ENCODE measurements at regions not wholly inside any gene's neighbourhood (a gene's known extent, or its start where the extent isn't known, plus 50 kb on each side); places are given as distances from the start of the nearest gene placed in this dataset.

DNA sequence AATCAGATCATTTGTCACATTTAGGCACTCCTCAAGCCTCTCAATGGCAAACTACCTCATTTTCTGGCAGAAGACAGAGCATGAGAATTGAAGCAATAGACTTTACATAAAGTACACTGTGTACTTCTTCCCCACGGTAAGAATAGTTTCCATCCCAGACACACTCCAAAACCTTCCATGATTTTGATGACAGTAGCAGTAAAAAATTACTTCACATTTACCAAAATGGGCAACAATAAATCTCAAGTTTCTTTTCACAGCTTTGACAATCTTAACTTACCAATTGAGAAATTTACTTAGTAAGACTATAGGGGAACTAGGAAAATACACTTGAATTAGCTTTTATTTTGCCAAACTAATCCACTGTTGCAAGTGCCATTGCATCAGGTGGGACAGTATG is 353.8 kb downstream of the HAO1 start:
- WGBS, 2 experiments (ENCODE audit: low coverage in 1 of 2, low lambda C conversion rate in 2 of 2, missing lambda C conversion rate in 2 of 2): 0% methylated on average over 1 of the region's 1 CpG

GRCh38 chr20:7589164-7589563 is 351.1 kb downstream of the HAO1 start:
- 80 to 85% methylated on average over 1 of the region's 1 CpG for WGBS, 2 experiments (ENCODE audit: low coverage in 1 of 2, low lambda C conversion rate in 2 of 2, missing lambda C conversion rate in 2 of 2)
- TF ChIP-seq EZH2phosphoT487 (IDR thresholded peaks at IDR 0.05; ENCODE audit: insufficient read depth, low read depth): no peak
- TF ChIP-seq EZH2 (IDR thresholded peaks at IDR 0.05; ENCODE audit: insufficient read depth, poor library complexity, severe bottlenecking): no peak
- H2AFZ ChIP-seq: no peak overlapping the region
- H3K9me3 ChIP-seq (ENCODE audit: low read depth): no peaks in the 10 kb centered on the region
- H3K27ac ChIP-seq: no peak overlapping the region
- in situ Hi-C loops (cut with MboI): no loop called here
- H3K4me1 ChIP-seq (ENCODE audit: insufficient read depth): no peaks in the 10 kb centered on the region; the same call in 1 of the 2 replicates
- no peaks in the 10 kb centered on the region for H4K20me1 ChIP-seq (ENCODE audit: insufficient read depth)
- no peaks in the 10 kb centered on the region for H3K79me2 ChIP-seq (ENCODE audit: insufficient read depth)
- no peaks in the 10 kb centered on the region for H3K27me3 ChIP-seq (replicated peaks; ENCODE audit: insufficient read depth)
- no peak overlapping the region for H3K4me2 ChIP-seq (ENCODE audit: unreplicated experiment)
- no peak overlapping the region for H3K4me3 ChIP-seq
- DNase-seq: no peak
- H3K36me3 ChIP-seq (ENCODE audit: low read depth): no peaks in the 10 kb centered on the region
- H3F3A ChIP-seq (ENCODE audit: insufficient read depth): no peaks in the 10 kb centered on the region
- H3K9me2 ChIP-seq (ENCODE audit: insufficient read depth): no peaks in the 10 kb centered on the region
- no peak overlapping the region for H3K9ac ChIP-seq

More for the DNA sequence above, 353.8 kb downstream of the HAO1 start:
- Histone ChIP-seq H3K9me2 (ENCODE audit: insufficient read depth) (no peaks in the 10 kb centered on the region), H4K20me1 (ENCODE audit: insufficient read depth) (no peaks in the 10 kb centered on the region), H2AFZ (no peak overlapping the region), H3K9ac (no peak overlapping the region), H3K36me3 (ENCODE audit: low read depth) (no peaks in the 10 kb centered on the region), H3K4me3 (no peak overlapping the region), H3K4me2 (ENCODE audit: unreplicated experiment) (no peak overlapping the region), H3K4me1 (ENCODE audit: insufficient read depth) (no peaks in the 10 kb centered on the region; the same call in 1 of the 2 replicates), H3K27me3 (replicated peaks; ENCODE audit: insufficient read depth) (no peaks in the 10 kb centered on the region), H3K79me2 (ENCODE audit: insufficient read depth) (no peaks in the 10 kb centered on the region), H3K9me3 (ENCODE audit: low read depth) (no peaks in the 10 kb centered on the region), H3K27ac (no peak overlapping the region), H3F3A (ENCODE audit: insufficient read depth) (no peaks in the 10 kb centered on the region)
- no peak for DNase-seq
- in situ Hi-C loops (cut with MboI): no loop called here
- TF ChIP-seq EZH2 (IDR thresholded peaks at IDR 0.05; ENCODE audit: insufficient read depth, poor library complexity, severe bottlenecking) (no peak), EZH2phosphoT487 (IDR thresholded peaks at IDR 0.05; ENCODE audit: insufficient read depth, low read depth) (no peak)

- no peaks in the 10 kb centered on the region for H3K4me1 ChIP-seq (ENCODE audit: insufficient read depth)
- H3K27ac ChIP-seq: no peak overlapping the region
- no peak overlapping the region for H3K9ac ChIP-seq
- in situ Hi-C loops (cut with MboI): no loop called here
- no peak overlapping the region for H3K4me3 ChIP-seq
- 32 to 45% methylated on average over 3 of the region's 3 CpGs for WGBS, 2 experiments (ENCODE audit: low coverage in 1 of 2, low lambda C conversion rate in 2 of 2, missing lambda C conversion rate in 2 of 2)
- no peaks in the 10 kb centered on the region for H3K79me2 ChIP-seq (ENCODE audit: insufficient read depth)
- no peak for TF ChIP-seq EZH2 (IDR thresholded peaks at IDR 0.05; ENCODE audit: insufficient read depth, poor library complexity, severe bottlenecking)
- no peak for TF ChIP-seq EZH2phosphoT487 (IDR thresholded peaks at IDR 0.05; ENCODE audit: insufficient read depth, low read depth)
- H3F3A ChIP-seq (ENCODE audit: insufficient read depth): no peaks in the 10 kb centered on the region
- H3K9me2 ChIP-seq (ENCODE audit: insufficient read depth): no peaks in the 10 kb centered on the region
- no peak overlapping the region for H3K4me2 ChIP-seq (ENCODE audit: unreplicated experiment)
- no peaks in the 10 kb centered on the region for H3K36me3 ChIP-seq (ENCODE audit: low read depth)
- no peaks in the 10 kb centered on the region for H4K20me1 ChIP-seq (ENCODE audit: insufficient read depth)
- no peaks in the 10 kb centered on the region for H3K27me3 ChIP-seq (replicated peaks; ENCODE audit: insufficient read depth)
- H3K9me3 ChIP-seq (ENCODE audit: low read depth): no peaks in the 10 kb centered on the region
- no peak for DNase-seq
- no peak overlapping the region for H2AFZ ChIP-seq
Measured at GRCh38 chr20:7596541-7596940, 343.7 kb downstream of the HAO1 start.

GRCh38 chr20:7601431-7601830 is 338.8 kb downstream of the HAO1 start:
- Histone ChIP-seq H3K27ac (no peak overlapping the region), H3K9me3 (ENCODE audit: low read depth) (no peaks in the 10 kb centered on the region), H4K20me1 (ENCODE audit: insufficient read depth) (no peaks in the 10 kb centered on the region), H3K27me3 (replicated peaks; ENCODE audit: insufficient read depth) (no peaks in the 10 kb centered on the region), H3K4me1 (ENCODE audit: insufficient read depth) (no peaks in the 10 kb centered on the region), H3F3A (ENCODE audit: insufficient read depth) (no peaks in the 10 kb centered on the region), H3K36me3 (ENCODE audit: low read depth) (no peaks in the 10 kb centered on the region), H3K9me2 (ENCODE audit: insufficient read depth) (no peaks in the 10 kb centered on the region), H3K4me2 (ENCODE audit: unreplicated experiment) (no peak overlapping the region), H3K9ac (no peak overlapping the region), H3K79me2 (ENCODE audit: insufficient read depth) (no peaks in the 10 kb centered on the region), H3K4me3 (no peak overlapping the region), H2AFZ (no peak overlapping the region)
- no peak for TF ChIP-seq EZH2 (IDR thresholded peaks at IDR 0.05; ENCODE audit: insufficient read depth, poor library complexity, severe bottlenecking)
- TF ChIP-seq EZH2phosphoT487 (IDR thresholded peaks at IDR 0.05; ENCODE audit: insufficient read depth, low read depth): no peak
- WGBS, 2 experiments (ENCODE audit: low coverage in 1 of 2, low lambda C conversion rate in 2 of 2, missing lambda C conversion rate in 2 of 2): 75 to 82% methylated on average over 1 of the region's 1 CpG
- no peak for DNase-seq
- in situ Hi-C loops (cut with MboI): no loop called here

DNA sequence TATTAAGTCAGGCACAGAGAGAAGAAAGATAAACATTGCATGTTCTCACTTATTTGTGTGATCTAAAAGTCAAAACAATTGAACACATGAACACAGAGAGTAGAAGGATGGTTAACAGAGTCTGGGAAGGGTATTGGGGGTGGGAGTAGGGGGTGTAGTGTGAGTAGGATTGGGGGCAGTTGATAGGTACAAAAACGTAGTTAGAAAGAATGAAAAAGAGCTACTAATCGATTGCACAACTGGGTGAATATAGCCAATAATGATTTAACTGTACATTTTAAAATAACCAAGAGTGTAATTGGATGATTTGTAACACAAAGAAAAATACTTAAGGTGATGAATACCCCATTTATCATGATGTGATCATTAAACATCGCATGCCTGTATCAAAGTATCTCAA is 333.3 kb downstream of the HAO1 start:
- no peak overlapping the region for H2AFZ ChIP-seq
- no peaks in the 10 kb centered on the region for H3K36me3 ChIP-seq (ENCODE audit: low read depth)
- H3K27ac ChIP-seq: no peak overlapping the region
- no peaks in the 10 kb centered on the region for H3F3A ChIP-seq (ENCODE audit: insufficient read depth)
- 49 to 54% methylated on average over 3 of the region's 3 CpGs for WGBS, 2 experiments (ENCODE audit: low coverage in 1 of 2, low lambda C conversion rate in 2 of 2, missing lambda C conversion rate in 2 of 2)
- H3K27me3 ChIP-seq (replicated peaks; ENCODE audit: insufficient read depth): no peaks in the 10 kb centered on the region
- no peaks in the 10 kb centered on the region for H4K20me1 ChIP-seq (ENCODE audit: insufficient read depth)
- no peaks in the 10 kb centered on the region for H3K79me2 ChIP-seq (ENCODE audit: insufficient read depth)
- no peak overlapping the region for H3K9ac ChIP-seq
- H3K9me3 ChIP-seq (ENCODE audit: low read depth): no peaks in the 10 kb centered on the region
- H3K4me3 ChIP-seq: no peak overlapping the region
- H3K4me1 ChIP-seq (ENCODE audit: insufficient read depth): no peaks in the 10 kb centered on the region
- no peaks in the 10 kb centered on the region for H3K9me2 ChIP-seq (ENCODE audit: insufficient read depth)
- in situ Hi-C loops (cut with MboI): no loop called here
- TF ChIP-seq EZH2phosphoT487 (IDR thresholded peaks at IDR 0.05; ENCODE audit: insufficient read depth, low read depth) (no peak), EZH2 (IDR thresholded peaks at IDR 0.05; ENCODE audit: insufficient read depth, poor library complexity, severe bottlenecking) (no peak)
- no peak overlapping the region for H3K4me2 ChIP-seq (ENCODE audit: unreplicated experiment)
- no peak for DNase-seq

Data from GM23248 (cell line).